Right lobe of liver (tissue), 6 donors: ENCODE measurements at regions not wholly inside any gene's neighbourhood (a gene's known extent, or its start where the extent isn't known, plus 50 kb on each side); places are given as distances from the start of the nearest gene placed in this dataset.

ENCODE experiments used
- ATAC-seq, 4 donors: fragments of 200-7000 bp; cut with Tn5 transposase; one replicate each; pipeline ENCODE4 v1.9.1; 2020; ENCODE audit warnings: mild to moderate bottlenecking in 4 of 4, moderate library complexity in 4 of 4
- DNase-seq, 3 donors: peaks; one replicate each; pipeline ENCODE4 v3.0.0-alpha.2; 2020
- H3K27ac ChIP-seq, 3 donors: fragments of 200-600 bp; one replicate each; pipeline ENCODE4 v1.8.0; 2022
- H3K27me3 ChIP-seq, 2 donors: fragments of 200-600 bp; one replicate each; pipeline ENCODE4 v1.8.0; 2022
- H3K36me3 ChIP-seq, 4 donors: fragments of 200-600 bp; sonication (generic) in 1 of 4; one replicate each; pipeline versions ENCODE4 v1.5.1 to v1.8.0; 2017 to 2022; ENCODE audit warnings: control low read depth in 1 of 4
- H3K4me1 ChIP-seq, 4 donors: fragments of 200-600 bp; sonication (generic) in 1 of 4; one replicate each; pipeline versions ENCODE4 v1.5.1 to v1.8.0; 2017 to 2022; ENCODE audit warnings: control low read depth in 1 of 4
- H3K4me3 ChIP-seq, 3 donors: fragments of 200-600 bp; one replicate each; pipeline ENCODE4 v1.8.0; 2022
- H3K9me3 ChIP-seq, 4 donors: fragments of 200-600 bp; sonication (generic) in 1 of 4; one replicate each; pipeline versions ENCODE4 v1.5.1 to v1.8.0; 2017 to 2022; ENCODE audit warnings: control low read depth in 1 of 4
- CTCF ChIP-seq, 4 donors: fragments of 200-600 bp in 3 of 4; fragments of 450-650 bp in 1 of 4; IDR thresholded peaks; one replicate each; pipeline versions ENCODE4 v1.5.1 to v1.8.0; 2016 to 2022; ENCODE audit warnings: antibody characterized with exemption in 4 of 4, mild to moderate bottlenecking in 2 of 4
- POLR2A ChIP-seq: fragments of 450-650 bp; IDR thresholded peaks from one replicate; pipeline ENCODE4 v1.6.1; 2017; ENCODE audit warnings: antibody characterized with exemption, mild to moderate bottlenecking
- WGBS: methylation state at CpG from one replicate; pipeline ENCODE4 v1.1.6; 2018; ENCODE audit warnings: low coverage, low lambda C conversion rate; ENCODE audit not compliant: insufficient coverage; ENCODE audit errors: missing lambda C conversion rate; 5-methylcytosine and 5-hydroxymethylcytosine counted together
- intact Hi-C, 2 donors: fragments of 100-400 bp; cut with DNase I; formaldehyde crosslinking; loops; one replicate each; pipeline versions ENCODE4 v1.11.2 to v1.14.1; 2022
- donor health status: DM: no; HTN: yes; CAD: no.
- donor health status: DM: no; HTN: no; CAD: no.
- donor health status: DM: no; HTN: no; CAD: no.
- donor health status: DM: no; HTN: yes; CAD: no.
- donor health status: DM: no; HTN: yes; CAD: no.

- no peak for DNase-seq
- intact Hi-C loops, result no loop called here
- no peak for TF ChIP-seq CTCF (IDR thresholded peaks at IDR 0.05)
- H3K9me3 ChIP-seq, result no peaks in the 10 kb centered on the region
- H3K27me3 ChIP-seq, result no peaks in the 10 kb centered on the region
- no peaks in the 10 kb centered on the region for H3K36me3 ChIP-seq
- no peak overlapping the region for H3K27ac ChIP-seq
- H3K4me1 ChIP-seq, result no peaks in the 10 kb centered on the region
- ATAC-seq, result no peak
- WGBS, result 69% methylated on average over 5 of the region's 10 CpGs
- no peak overlapping the region for H3K4me3 ChIP-seq
These were observed 92.0 kb downstream of the PSMB1 start for GRCh38 chr6:170461111-170461510.

- no peak for DNase-seq
- intact Hi-C loops, result no loop called here
These were observed 92.5 kb downstream of the PSMB1 start for GRCh38 chr6:170460641-170461040.

GRCh38 chr6:170459451-170459850 is 93.7 kb downstream of the PSMB1 start:
- ATAC-seq, result peak; percentile 37 to 72 (median 54)
- Histone ChIP-seq H3K27ac (no peak overlapping the region), H3K9me3 (no peaks in the 10 kb centered on the region), H3K4me1 (no peaks in the 10 kb centered on the region), H3K36me3 (no peaks in the 10 kb centered on the region), H3K4me3 (no peak overlapping the region), H3K27me3 (no peaks in the 10 kb centered on the region)
- TF ChIP-seq POLR2A, result no peak
- 2% methylated on average over 5 of the region's 6 CpGs for whole genome bisulfite sequencing
- no peak for DNase-seq
- intact Hi-C loops, result no loop called here

More at GRCh38 chr6:170460641-170461040, 92.5 kb downstream of the PSMB1 start:
- Histone ChIP-seq H3K9me3 (no peaks in the 10 kb centered on the region), H3K4me3 (no peak overlapping the region), H3K4me1 (no peaks in the 10 kb centered on the region), H3K36me3 (no peaks in the 10 kb centered on the region), H3K27me3 (no peaks in the 10 kb centered on the region), H3K27ac (no peak overlapping the region)
- TF ChIP-seq POLR2A, result no peak
- no peak for TF ChIP-seq CTCF (IDR thresholded peaks at IDR 0.05)
- WGBS, result 63% methylated on average over 6 of the region's 7 CpGs
- ATAC-seq, result no peak

GRCh38 chr6:170456886-170457698 is 96.0 kb downstream of the PSMB1 start:
- Histone ChIP-seq H3K27ac (no peak overlapping the region), H3K9me3 (no peaks in the 10 kb centered on the region), H3K27me3 (no peaks in the 10 kb centered on the region), H3K4me3 (no peak overlapping the region), H3K36me3 (no peaks in the 10 kb centered on the region), H3K4me1 (no peaks in the 10 kb centered on the region)
- DNase-seq, result no peak
- TF ChIP-seq POLR2A, result no peak
- no peak for TF ChIP-seq CTCF (IDR thresholded peaks at IDR 0.05)
- WGBS, result 43% methylated on average over 4 of the region's 11 CpGs
- intact Hi-C loops, result no loop called here
- ATAC-seq, result no peak
